HG03457 (cell line): ENCODE measurements at regions not wholly inside any gene's neighbourhood (a gene's known extent, or its start where the extent isn't known, plus 50 kb on each side); places are given as distances from the start of the nearest gene placed in this dataset.

ENCODE experiments used
- ATAC-seq: cut with Tn5 transposase; IDR thresholded peaks from one replicate; pipeline ENCODE4 v1.9.1; 2021; ENCODE audit warnings: moderate number of reproducible peaks; ENCODE audit not compliant: unreplicated experiment

DNA sequence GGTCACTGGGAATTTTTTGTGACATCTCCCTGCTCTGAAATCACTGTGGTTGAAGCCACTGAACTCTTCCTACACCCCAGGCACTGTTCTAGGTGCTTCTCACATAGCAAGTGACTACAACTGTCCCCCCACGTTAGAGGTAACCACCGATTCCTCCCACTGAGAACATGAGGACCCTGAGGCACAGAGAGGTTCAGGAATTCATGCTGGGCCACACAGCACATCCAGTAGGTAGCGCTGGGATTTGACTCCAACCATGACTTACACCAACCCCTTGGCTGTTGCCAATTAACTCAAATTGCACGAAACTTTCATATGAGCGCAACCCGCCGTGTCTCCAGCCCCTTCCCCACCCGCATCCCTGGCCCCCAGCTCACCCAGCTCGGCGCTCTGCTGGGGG is 105.2 kb downstream of the RFLNA start:
- no peak for ATAC-seq

GRCh38 chr12:124399622-124400021 is 104.7 kb downstream of the RFLNA start:
- no peak for ATAC-seq

DNA sequence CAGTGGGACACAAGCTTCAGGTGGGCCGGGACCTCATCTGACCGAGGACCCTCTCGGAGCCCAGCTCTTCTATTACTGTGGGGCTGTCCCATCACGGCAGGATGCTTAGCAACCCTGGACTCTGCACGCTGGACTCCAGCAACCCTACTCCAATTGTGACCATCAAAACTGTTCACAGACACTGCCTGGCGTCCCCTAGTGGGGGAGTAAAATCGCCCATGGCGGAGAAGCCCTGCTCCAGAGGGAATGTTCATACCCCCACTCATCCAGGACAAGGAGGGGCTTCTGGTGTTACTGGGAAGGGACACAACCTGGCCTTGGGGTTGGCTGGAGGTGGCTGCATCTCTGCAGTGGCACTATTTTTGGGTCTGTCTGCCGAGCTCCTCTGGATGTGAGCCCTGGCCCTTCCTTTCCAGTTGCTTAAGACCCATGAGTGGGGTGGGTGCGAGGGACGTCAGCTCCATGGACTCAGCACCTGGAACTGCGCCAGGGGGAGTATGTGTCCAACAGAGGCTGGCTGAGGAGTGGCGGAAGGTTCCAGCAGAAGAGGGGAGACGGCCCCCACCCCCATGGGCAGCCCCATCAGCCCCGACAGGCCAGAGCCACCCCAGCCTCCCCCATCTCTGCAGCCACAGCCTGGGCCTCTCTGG is 103.8 kb downstream of the RFLNA start:
- ATAC-seq: no peak

DNA sequence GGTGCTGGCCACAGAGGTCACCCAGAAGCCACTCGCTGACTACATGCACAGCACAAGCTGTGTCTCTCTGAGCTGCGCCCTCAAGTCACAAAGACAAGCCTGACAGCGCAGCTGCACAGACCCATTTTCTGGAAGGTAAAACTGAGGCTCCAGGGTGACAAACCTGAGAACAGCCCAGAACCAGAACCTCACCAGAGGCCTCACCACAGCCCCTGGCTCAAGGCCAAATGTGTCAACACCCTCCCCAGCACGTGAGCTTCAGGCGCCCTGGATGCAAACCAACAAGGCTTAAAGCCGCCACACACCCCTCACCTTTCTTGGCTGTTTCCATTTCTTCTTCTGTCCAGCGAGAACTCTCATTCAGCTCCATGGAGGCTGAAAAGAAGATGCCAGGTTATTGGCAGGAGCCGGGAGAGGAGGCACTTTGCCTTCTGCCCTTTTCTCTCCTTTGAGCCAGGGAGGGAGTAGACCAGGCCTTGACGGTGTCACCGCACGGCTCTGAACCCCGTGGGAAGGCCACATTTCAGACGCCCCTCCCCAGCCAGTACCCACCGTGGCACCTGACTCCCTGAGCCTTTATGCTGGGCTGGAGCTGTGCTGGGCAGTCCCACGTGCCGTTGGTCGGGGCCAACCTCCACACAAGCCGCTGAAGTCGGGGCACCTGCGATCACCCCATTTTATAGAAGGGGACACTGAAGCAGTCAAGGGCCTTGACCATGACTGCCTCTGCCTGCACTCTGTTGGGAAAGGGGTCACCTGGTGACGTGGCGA is 103.1 kb downstream of the RFLNA start:
- ATAC-seq: no peak

DNA sequence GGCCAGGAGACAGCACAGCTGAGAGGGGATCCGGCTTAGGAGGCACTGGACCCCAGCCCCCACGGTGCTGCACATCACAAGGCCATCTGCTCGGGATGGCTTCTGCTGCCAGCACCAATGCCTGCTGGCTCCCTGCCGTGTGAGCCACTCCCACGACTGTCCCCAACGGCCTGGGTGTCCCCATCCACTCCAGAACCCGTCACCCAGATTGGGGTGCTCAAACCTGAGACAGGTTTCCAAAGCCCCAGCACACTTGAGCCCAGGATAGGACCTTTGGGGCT is 102.4 kb downstream of the RFLNA start:
- no peak for ATAC-seq

DNA sequence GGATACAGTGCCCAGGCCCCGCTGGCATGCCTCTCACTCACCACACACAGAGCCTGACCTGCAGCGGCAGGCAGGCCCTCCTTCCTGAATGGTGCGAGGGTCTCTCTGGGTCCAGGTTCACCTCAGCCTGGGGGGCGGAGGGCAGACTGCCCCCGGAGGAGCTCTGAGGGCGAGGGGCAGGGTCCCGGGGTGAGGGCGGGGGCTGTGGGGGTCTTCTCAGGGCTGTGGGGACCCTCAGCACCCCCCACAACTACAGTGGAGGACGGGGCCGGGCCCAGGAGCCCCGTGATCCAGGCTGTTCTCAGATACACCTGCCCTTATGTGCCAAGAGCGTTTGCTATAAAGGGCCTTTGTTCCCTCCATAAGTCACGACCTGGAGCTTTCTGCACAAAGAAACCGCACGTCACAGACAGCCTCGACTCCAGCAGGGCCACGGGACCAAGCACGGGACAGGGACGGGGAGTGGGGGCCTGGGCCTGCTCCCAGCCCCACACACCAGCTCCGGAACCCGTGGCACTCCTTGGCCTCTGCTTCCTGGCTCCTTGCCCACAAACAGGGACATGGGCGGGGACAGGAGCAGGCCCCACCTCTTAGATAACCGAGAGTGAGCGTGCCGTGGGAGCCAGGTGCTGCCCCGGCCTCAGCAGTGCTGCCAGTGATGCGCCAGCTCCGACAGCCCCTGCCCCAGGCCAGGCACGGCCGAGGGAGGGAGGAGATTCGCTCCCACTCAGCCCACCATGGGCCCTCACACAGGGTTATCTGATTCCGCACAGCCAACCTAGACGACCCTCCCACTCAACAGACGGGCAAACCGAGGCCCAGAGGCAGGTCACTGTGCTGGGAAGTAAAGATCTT is 101.9 kb downstream of the RFLNA start:
- no peak for ATAC-seq

GRCh38 chr12:124395986-124396385 is 101.1 kb downstream of the RFLNA start:
- no peak for ATAC-seq

GRCh38 chr12:124395284-124395752 is 100.4 kb downstream of the RFLNA start:
- no peak for ATAC-seq

DNA sequence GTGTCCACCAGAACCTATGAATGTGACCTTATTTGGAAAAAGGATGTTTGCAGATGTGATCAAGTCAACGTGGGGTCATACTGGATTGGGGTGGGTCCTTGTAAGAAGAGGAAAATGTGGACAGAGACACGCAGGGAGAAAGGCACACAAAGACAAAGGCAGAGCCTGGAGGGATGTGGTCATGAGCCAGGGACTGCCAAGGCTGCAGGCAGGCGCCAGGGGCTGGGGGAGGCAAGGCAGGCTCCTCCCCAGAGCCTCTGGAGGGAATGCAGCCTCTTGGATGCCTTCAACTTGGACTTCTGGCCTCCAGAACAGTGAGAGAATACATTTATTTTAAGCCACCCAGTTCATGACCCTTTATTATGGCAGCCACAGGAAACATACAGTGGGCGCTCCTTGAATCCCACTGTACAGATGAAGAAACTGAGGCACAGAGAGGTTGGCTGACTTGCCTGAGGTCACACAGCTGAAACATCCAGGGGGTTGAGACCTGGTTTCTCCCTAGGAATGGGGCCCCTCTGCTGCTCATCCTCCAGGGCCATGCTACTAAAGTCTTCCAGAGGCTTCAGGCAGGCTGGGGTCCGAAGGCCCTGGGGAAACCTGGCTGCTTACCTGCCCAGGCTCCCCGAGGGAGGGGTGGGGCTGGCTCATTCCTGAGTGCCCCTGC is 99.7 kb downstream of the RFLNA start:
- no peak for ATAC-seq

- no peak for ATAC-seq
Observed at GRCh38 chr12:124393831-124394230, 98.9 kb downstream of the RFLNA start.

- ATAC-seq: no peak
Observed at GRCh38 chr12:124393414-124393790, 98.5 kb downstream of the RFLNA start.

- no peak for ATAC-seq
Observed at GRCh38 chr12:124392667-124393413, 97.9 kb downstream of the RFLNA start.

DNA sequence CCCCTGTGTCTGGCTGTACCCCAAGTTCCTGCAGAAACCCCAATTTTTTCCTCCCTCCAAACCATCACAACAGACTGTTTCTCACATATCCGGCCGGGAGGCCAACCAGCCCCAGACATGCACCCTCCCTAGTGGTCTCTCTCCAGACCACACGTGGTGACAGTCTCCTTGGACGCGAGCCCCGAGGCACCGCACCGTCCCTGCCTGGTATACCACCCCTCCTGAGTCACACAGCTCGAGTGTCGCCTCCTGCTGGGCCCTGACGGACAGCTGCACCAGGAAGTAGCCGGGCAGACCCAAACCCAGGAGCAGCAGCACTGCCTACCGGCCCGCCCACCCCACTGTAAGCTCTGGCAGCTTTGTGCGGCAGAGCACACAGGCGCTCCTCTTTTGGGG is 97.4 kb downstream of the RFLNA start:
- ATAC-seq: no peak

DNA sequence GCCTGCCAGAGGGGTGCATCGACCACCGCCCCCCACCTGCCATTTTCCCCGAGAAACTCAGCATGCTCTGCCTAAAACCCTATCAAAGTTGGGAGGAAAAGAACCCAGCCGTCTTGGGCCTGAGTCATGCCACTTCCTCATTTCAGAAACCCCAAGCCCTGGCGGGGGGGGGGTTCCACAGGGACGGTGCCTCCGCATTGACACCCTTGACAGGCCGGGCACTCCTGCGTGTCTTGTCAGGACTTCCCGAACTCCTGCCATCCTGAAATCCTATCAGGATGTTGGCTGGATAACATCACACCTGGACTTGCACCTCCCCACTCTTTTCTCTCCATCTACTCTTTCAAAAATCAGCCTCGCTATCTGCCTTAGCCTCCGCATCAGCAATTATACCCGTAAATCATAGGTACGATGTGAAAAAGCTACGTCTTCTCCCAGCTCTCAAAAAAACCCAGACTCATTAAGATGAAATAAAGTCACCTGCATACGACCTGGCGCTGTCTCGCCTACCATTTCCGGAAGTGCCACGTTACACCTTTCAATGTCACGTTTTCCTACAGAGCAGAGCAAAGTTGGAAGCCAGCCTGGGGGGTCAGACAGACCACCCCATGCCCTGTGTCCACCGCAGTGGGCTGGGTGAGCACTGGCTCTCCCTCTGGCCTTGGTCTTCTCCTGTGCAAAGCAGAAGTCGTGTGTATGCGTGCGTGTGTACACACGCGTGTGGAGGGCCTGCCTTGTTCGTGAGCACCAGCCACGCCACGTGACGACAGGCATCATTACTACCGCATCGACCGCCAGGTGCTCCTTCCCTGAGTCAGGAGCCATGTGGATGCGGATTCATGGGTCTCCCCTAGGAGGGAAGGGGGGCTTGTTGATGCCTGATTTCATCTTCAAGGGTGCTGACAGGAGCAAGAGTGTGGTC is 96.7 kb downstream of the RFLNA start:
- ATAC-seq: no peak

GRCh38 chr12:124390442-124391097 is 95.7 kb downstream of the RFLNA start:
- no peak for ATAC-seq

DNA sequence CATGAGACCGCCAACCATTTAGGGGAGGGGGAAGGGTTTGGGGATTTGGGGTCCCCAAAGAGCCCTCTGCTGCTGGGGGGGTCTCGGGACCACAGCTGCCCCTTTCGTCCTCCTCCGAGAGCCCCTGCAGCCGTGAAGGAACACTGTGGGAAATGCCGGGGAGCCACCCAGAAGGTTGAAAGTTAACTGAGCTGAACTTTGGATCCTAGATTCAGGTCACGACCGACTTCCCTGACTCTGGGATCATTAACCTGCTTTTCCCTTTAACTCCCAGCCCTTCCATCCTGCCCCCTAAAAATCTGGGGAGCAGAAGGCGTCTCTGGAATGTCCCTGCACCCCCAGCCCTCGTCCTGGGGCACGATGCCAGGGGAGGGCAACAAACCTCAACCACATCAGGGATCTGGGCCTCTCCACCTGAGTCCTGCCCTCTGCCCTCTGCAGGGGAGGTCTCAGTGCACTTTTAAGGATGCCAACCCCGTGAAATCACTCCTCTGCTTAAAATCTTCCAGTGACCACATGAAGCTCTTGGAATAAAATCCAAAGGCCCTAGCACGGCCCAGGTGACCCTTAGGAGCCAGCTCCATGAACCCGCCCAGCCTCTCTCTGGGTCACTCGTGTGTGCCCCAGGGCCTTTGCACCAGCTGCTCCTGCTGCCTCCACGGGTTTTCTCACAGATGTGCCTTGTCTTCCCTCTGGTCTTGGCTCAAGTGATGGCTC is 95.0 kb downstream of the RFLNA start:
- no peak for ATAC-seq

GRCh38 chr12:124389138-124389724 is 94.3 kb downstream of the RFLNA start:
- no peak for ATAC-seq

GRCh38 chr12:124388679-124389137 is 93.8 kb downstream of the RFLNA start:
- no peak for ATAC-seq
